AG08396 (cell line): ENCODE measurements at regions not wholly inside any gene's neighbourhood (a gene's known extent, or its start where the extent isn't known, plus 50 kb on each side); places are given as distances from the start of the nearest gene placed in this dataset.

Experiments used
- DNase-seq: peaks from one replicate; pipeline ENCODE4 v3.0.0; 2012; ENCODE audit warnings: low spot score, mixed read lengths

- no peak for DNase-seq
These were observed 57.3 kb downstream of the HHEX start for GRCh38 chr10:92747066-92747465.

- DNase-seq: no peak
These were observed 57.8 kb downstream of the HHEX start for GRCh38 chr10:92747600-92747999.

- DNase-seq: no peak
These were observed 61.2 kb downstream of the HHEX start for GRCh38 chr10:92750791-92751533.

GRCh38 chr10:92751534-92751811 is 61.7 kb downstream of the HHEX start:
- no peak for DNase-seq

GRCh38 chr10:92751827-92752226 is 62.1 kb downstream of the HHEX start:
- DNase-seq: no peak

- no peak for DNase-seq
These were observed 64.1 kb downstream of the HHEX start for GRCh38 chr10:92753865-92754264.

- no peak for DNase-seq
These were observed 66.0 kb downstream of the HHEX start for GRCh38 chr10:92755725-92756124.

GRCh38 chr10:92756201-92757065 is 66.7 kb downstream of the HHEX start:
- DNase-seq: no peak

- DNase-seq: peak; percentile 85
These were observed 67.4 kb downstream of the HHEX start for GRCh38 chr10:92757066-92757710.

GRCh38 chr10:92757711-92758104 is 68.0 kb downstream of the HHEX start:
- DNase-seq: no peak

- no peak for DNase-seq
These were observed 68.8 kb downstream of the HHEX start for GRCh38 chr10:92758594-92758993.

- DNase-seq: peak; percentile 53
These were observed 70.9 kb downstream of the HHEX start for GRCh38 chr10:92760609-92761008.

GRCh38 chr10:92761571-92761970 is 71.8 kb downstream of the HHEX start:
- DNase-seq: no peak

- DNase-seq: no peak
These were observed 73.9 kb downstream of the HHEX start for GRCh38 chr10:92763634-92764155.

GRCh38 chr10:92766451-92766850 is 76.7 kb downstream of the HHEX start:
- DNase-seq: no peak

GRCh38 chr10:92768104-92768503 is 78.3 kb downstream of the HHEX start:
- no peak for DNase-seq

- DNase-seq: no peak
These were observed 74.5 kb upstream of the EXOC6 start for GRCh38 chr10:92773776-92774175.

- DNase-seq: no peak
These were observed 70.2 kb upstream of the EXOC6 start for GRCh38 chr10:92778091-92778490.

- no peak for DNase-seq
These were observed 63.2 kb upstream of the EXOC6 start for GRCh38 chr10:92785118-92785517.

- no peak for DNase-seq
These were observed 60.7 kb upstream of the EXOC6 start for GRCh38 chr10:92787557-92788152.

GRCh38 chr10:92789067-92789466 is 59.3 kb upstream of the EXOC6 start:
- no peak for DNase-seq

GRCh38 chr10:92789786-92790185 is 58.5 kb upstream of the EXOC6 start:
- no peak for DNase-seq
